ENCODE measurements at regions not wholly inside any gene's neighbourhood (a gene's known extent, or its start where the extent isn't known, plus 50 kb on each side); places are given as distances from the start of the nearest gene placed in this dataset.

DNA sequence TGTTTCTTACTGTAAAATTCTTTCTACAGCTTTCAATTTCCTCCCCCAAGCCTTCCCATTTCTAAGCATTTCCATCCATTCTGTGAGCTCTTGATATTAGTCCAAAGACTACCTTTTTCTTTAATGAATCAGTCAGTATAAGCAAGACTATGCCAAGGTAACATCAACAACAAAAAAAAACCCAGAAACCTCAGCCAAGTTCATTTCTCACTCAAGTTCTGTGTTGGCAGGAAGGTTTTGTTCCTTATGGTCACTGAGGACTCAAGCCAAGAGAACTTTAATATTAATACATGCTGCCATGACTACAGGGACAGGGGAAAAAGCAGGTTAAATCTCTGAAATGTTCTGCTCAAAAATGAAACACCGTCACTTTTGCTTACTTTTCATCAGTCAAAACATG, 621.2 kb upstream of the NRP1 start:
- DNase-seq (no peak), ATAC-seq (no peak)
- Histone ChIP-seq H3K4me3 (no peak overlapping the region), H3K36me3 (ENCODE audit: low read depth) (no peaks in the 10 kb centered on the region), H3K4me1 (ENCODE audit: low read depth) (no peaks in the 10 kb centered on the region), H3K9me3 (no peaks in the 10 kb centered on the region)
- intact Hi-C loops (cut with DNase I, micrococcal nuclease): no loop called here
- TF ChIP-seq, protein P1, sequence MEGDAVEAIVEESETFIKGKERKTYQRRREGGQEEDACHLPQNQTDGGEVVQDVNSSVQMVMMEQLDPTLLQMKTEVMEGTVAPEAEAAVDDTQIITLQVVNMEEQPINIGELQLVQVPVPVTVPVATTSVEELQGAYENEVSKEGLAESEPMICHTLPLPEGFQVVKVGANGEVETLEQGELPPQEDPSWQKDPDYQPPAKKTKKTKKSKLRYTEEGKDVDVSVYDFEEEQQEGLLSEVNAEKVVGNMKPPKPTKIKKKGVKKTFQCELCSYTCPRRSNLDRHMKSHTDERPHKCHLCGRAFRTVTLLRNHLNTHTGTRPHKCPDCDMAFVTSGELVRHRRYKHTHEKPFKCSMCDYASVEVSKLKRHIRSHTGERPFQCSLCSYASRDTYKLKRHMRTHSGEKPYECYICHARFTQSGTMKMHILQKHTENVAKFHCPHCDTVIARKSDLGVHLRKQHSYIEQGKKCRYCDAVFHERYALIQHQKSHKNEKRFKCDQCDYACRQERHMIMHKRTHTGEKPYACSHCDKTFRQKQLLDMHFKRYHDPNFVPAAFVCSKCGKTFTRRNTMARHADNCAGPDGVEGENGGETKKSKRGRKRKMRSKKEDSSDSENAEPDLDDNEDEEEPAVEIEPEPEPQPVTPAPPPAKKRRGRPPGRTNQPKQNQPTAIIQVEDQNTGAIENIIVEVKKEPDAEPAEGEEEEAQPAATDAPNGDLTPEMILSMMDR (IDR thresholded peaks at IDR 0.05): no peak

DNA sequence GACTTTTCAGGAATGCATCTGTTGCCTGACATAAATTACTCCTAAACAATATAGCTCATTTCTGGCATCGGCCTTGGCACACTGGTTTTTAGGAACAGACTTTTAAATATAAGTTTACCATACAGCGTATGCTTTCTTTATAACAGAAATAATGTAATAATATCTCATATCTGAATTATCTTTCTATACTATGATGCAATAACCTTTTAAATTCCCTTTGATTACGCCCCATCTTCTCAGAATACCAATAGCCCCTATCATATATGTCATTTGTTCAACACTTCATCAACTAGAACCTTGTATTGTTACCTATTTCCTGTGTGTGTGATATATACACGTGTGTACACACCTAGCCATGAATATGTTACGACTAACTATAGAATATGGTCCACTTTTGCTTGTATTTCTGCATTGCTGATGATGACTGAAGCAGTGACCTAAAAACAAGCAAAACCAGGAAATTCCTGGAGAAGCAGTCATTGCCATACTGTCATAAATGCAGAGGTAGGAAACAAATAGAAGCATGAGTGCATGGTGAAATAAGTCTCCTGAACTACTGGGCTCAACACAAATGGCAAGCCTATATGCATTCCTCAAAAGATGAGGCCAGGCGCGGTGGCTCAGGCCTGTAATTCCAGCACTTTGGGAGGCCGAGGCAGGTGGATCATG, 618.4 kb upstream of the NRP1 start:
- H3K9me3 ChIP-seq: no peaks in the 10 kb centered on the region
- TF ChIP-seq, protein P1 (IDR thresholded peaks at IDR 0.05): no peak
- no peak overlapping the region for H3K4me3 ChIP-seq
- H3K4me1 ChIP-seq (ENCODE audit: low read depth): no peaks in the 10 kb centered on the region
- ATAC-seq: no peak
- no peak for DNase-seq
- intact Hi-C loops (cut with DNase I, micrococcal nuclease): no loop called here
- H3K36me3 ChIP-seq (ENCODE audit: low read depth): no peaks in the 10 kb centered on the region

DNA sequence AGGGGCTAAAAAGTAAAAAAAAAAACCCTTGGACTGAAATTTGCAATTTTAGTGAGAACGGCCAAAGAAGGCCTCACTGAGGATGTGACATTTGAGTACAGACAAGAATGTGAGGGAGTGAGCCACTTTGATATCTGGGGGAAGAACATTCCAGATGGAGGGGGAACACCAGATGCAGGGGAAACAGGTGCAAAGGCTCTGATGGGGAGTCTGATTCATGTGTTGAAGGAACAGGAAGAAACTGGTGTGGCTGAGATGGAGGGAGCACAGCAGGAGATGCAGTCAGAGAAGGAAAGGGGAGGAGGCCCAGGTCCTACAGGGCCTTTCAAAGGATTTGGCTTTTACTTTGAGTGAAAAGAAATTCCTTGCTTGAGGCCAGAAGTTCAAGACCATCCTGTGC, 615.7 kb upstream of the NRP1 start:
- intact Hi-C loops (cut with DNase I, micrococcal nuclease): no loop called here
- no peaks in the 10 kb centered on the region for H3K36me3 ChIP-seq (ENCODE audit: low read depth)
- no peak for ATAC-seq
- TF ChIP-seq, protein P1 (IDR thresholded peaks at IDR 0.05): no peak
- H3K4me3 ChIP-seq: no peak overlapping the region
- no peak for DNase-seq
- H3K9me3 ChIP-seq: no peaks in the 10 kb centered on the region
- H3K4me1 ChIP-seq (ENCODE audit: low read depth): no peaks in the 10 kb centered on the region

DNA sequence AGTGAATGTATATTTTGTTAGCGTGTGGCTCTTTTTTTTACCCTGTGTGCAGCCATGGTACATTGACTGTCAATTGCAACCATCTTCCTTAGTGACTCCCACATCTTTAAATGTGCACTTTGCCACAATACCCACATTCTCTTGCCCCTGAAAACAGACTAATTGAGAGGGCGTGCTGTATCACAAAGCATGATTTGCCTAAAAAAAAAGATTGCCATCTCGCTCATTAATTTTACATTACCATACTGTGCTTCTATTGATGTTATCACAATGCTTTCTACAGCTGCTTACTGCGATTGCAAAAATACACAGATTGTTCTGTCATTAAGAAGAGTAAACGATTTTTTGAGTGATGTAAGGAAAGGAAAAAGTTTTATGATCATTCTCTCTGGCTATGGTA, 613.1 kb upstream of the NRP1 start:
- TF ChIP-seq, protein P1 (IDR thresholded peaks at IDR 0.05): no peak

DNA sequence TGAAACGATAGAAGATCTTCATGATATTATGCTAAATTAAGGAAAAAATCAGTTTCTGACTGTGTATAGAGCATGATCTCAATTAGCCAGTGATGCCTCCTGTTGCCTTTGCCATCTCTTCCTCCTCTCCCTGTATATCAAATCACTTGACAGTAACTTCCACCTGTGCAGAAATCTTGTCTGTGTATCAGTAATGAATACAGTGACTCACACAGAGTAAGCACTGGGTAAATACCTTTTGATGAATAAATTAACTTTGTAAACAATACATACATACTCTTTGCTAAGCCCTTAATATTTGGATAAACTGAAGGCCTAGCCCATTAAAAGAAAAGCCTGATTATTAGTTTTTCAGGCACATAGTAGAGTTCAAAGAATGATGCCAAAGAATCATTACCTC, 610.6 kb upstream of the NRP1 start:
- no peak for ATAC-seq
- H3K9me3 ChIP-seq: no peaks in the 10 kb centered on the region
- no peak overlapping the region for H3K4me3 ChIP-seq
- no peaks in the 10 kb centered on the region for H3K4me1 ChIP-seq (ENCODE audit: low read depth)
- DNase-seq: no peak
- intact Hi-C loops (cut with DNase I, micrococcal nuclease): no loop called here
- TF ChIP-seq, protein P1 (IDR thresholded peaks at IDR 0.05): no peak
- no peaks in the 10 kb centered on the region for H3K36me3 ChIP-seq (ENCODE audit: low read depth)

More for the DNA sequence above, 613.1 kb upstream of the NRP1 start:
- no peaks in the 10 kb centered on the region for H3K4me1 ChIP-seq (ENCODE audit: low read depth)
- ATAC-seq: no peak
- H3K4me3 ChIP-seq: no peak overlapping the region
- H3K36me3 ChIP-seq (ENCODE audit: low read depth): no peaks in the 10 kb centered on the region
- H3K9me3 ChIP-seq: no peaks in the 10 kb centered on the region
- intact Hi-C loops (cut with DNase I, micrococcal nuclease): no loop called here
- no peak for DNase-seq

DNA sequence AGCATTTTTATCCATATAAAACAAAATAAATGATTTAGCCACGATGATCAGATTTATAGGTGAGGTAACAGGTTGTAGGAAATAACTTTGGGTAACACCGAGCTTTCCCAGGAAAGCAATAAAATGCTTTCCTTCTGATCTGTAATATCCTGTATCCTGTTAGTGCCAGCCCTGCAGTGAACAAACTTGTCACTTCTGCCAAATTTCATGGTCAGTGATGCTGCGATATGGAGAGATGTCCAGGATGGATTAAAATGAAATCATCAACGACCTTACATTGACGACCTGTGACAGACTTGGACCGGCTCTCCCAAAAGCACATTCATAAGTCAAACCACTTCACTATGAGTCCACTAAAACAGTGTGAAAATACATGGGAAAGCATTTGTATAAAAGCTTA, 608.0 kb upstream of the NRP1 start:
- Histone ChIP-seq H3K36me3 (ENCODE audit: low read depth) (no peaks in the 10 kb centered on the region), H3K9me3 (no peaks in the 10 kb centered on the region), H3K4me1 (ENCODE audit: low read depth) (no peaks in the 10 kb centered on the region), H3K4me3 (no peak overlapping the region)
- intact Hi-C loops (cut with DNase I, micrococcal nuclease): no loop called here
- TF ChIP-seq, protein P1 (IDR thresholded peaks at IDR 0.05): no peak
- ATAC-seq (no peak), DNase-seq (no peak)

All from mucosa of descending colon (tissue), 3 donors.